HCT116 (cell line): ENCODE measurements at regions not wholly inside any gene's neighbourhood (a gene's known extent, or its start where the extent isn't known, plus 50 kb on each side); places are given as distances from the start of the nearest gene placed in this dataset.

Source experiments
- ATAC-seq: fragments of 200-7000 bp; cut with Tn5 transposase; 2 replicates; pipeline ENCODE4 v1.9.1; 2020; ENCODE audit warnings: mild to moderate bottlenecking, moderate library complexity
- BruUV-seq: library from RNA; stranded (reverse); fragments of 400-500 nt; replicated peaks from 2 replicates; lab custom pipeline; 2021; lab: Mats Ljungman, UMichigan
- CTCF ChIA-PET: fragments of 300-600 bp; sonication (Branson Sonifier 250); formaldehyde crosslinking; loops from one replicate; lab custom pipeline; 2021; ENCODE audit warnings: antibody characterized with exemption; lab: Charles Lee
- POLR2A ChIA-PET: fragments of 300-600, 350-600 bp; sonication (Branson Sonifier 250); formaldehyde crosslinking; loops from one replicate; lab custom pipeline; 2021; ENCODE audit warnings: antibody characterized with exemption; lab: Charles Lee
- RAD21 ChIA-PET, 2 experiments: fragments of 300-600 bp; sonication (Branson Sonifier 250); formaldehyde crosslinking; loops; one replicate each; lab custom pipeline; 2023; ENCODE audit warnings: low total read pairs in 2 of 2; ENCODE audit not compliant: uncharacterized antibody in 2 of 2, unreplicated experiment in 2 of 2, low non-redundant PET in 1 of 2; lab: Charles Lee
- DNase-seq: peaks from one replicate; pipeline ENCODE4 v3.0.0-alpha.2; 2010; ENCODE audit warnings: low read depth, low spot score
- H2AFZ ChIP-seq: fragments of 200-600 bp; shearing (Covaris generic), sonication (generic); 2 replicates; pipeline ENCODE4 v1.6.1; 2017; ENCODE audit warnings: low read depth, mixed run types, mixed read lengths, antibody characterized with exemption, low read length; ENCODE audit not compliant: poor library complexity, severe bottlenecking
- H3K27ac ChIP-seq: 2 replicates; pipeline ENCODE4 v1.5.1; 2012; ENCODE audit warnings: low read depth, low read length
- H3K27me3 ChIP-seq: fragments of 200-600 bp; sonication (generic); 2 replicates; pipeline ENCODE4 v1.6.1; 2016; ENCODE audit warnings: mixed run types, low read length, mixed read lengths; ENCODE audit not compliant: insufficient read depth
- H3K36me3 ChIP-seq, 2 experiments: fragments of 200-500 bp in 1 of 2; fragments of 200-600 bp in 1 of 2; sonication (Bioruptor generic) in 1 of 2; sonication (generic) in 1 of 2; 2 replicates each; pipeline versions ENCODE4 v1.5.1 to v1.6.1; 2014 to 2016; ENCODE audit warnings: low read length in 2 of 2, inconsistent platforms in 1 of 2, mixed read lengths in 1 of 2, mixed run types in 1 of 2; ENCODE audit not compliant: insufficient read depth in 2 of 2, control insufficient read depth in 1 of 2
- H3K4me1 ChIP-seq, 2 experiments: fragments of 200-600 bp in 1 of 2; sonication (generic) in 1 of 2; 2 replicates each; pipeline versions ENCODE4 v1.5.1 to v1.6.1; 2012 to 2017; ENCODE audit warnings: low read length in 2 of 2, inconsistent platforms in 1 of 2, mild to moderate bottlenecking in 1 of 2, mixed read lengths in 1 of 2, mixed run types in 1 of 2, moderate library complexity in 1 of 2; ENCODE audit not compliant: insufficient read depth in 2 of 2, control insufficient read depth in 1 of 2
- H3K4me2 ChIP-seq: fragments of 200-600 bp; sonication (generic); 2 replicates; pipeline ENCODE4 v1.6.1; 2017; ENCODE audit warnings: mixed run types, low read length, mixed read lengths
- H3K4me3 ChIP-seq, 2 experiments: fragments of 200-600 bp in 1 of 2; sonication (generic) in 1 of 2; replicated peaks in 1 of 2; 2 replicates each; pipeline ENCODE4 v1.5.1; 2011 to 2016; ENCODE audit warnings: low read length in 2 of 2, control low read depth in 1 of 2, low read depth in 1 of 2, mild to moderate bottlenecking in 1 of 2, mixed read lengths in 1 of 2, mixed run types in 1 of 2
- H3K79me2 ChIP-seq: fragments of 200-600 bp; sonication (generic); 2 replicates; pipeline ENCODE4 v1.6.1; 2017; ENCODE audit warnings: mild to moderate bottlenecking, mixed run types, low read length, moderate library complexity, mixed read lengths; ENCODE audit not compliant: insufficient read depth
- H3K9ac ChIP-seq: fragments of 200-600 bp; sonication (generic); 2 replicates; pipeline ENCODE4 v1.6.1; 2016; ENCODE audit warnings: low read length, mixed read lengths
- H3K9me2 ChIP-seq: fragments of 200-600 bp; sonication (generic), shearing (Covaris generic); 2 replicates; pipeline ENCODE4 v1.6.1; 2017; ENCODE audit warnings: mixed run types, mild to moderate bottlenecking, moderate library complexity; ENCODE audit not compliant: insufficient read depth
- H3K9me3 ChIP-seq, 2 experiments: fragments of 200-500 bp in 1 of 2; fragments of 200-600 bp in 1 of 2; sonication (Bioruptor generic) in 1 of 2; sonication (generic) in 1 of 2; 2 replicates each; pipeline ENCODE4 v1.6.1; 2014 to 2017; ENCODE audit warnings: low read length in 2 of 2, mixed read lengths in 2 of 2, inconsistent platforms in 1 of 2, low read depth in 1 of 2, mild to moderate bottlenecking in 1 of 2, mixed run types in 1 of 2, moderate library complexity in 1 of 2; ENCODE audit not compliant: control insufficient read depth in 1 of 2, insufficient read depth in 1 of 2
- H4K20me1 ChIP-seq: fragments of 200-600 bp; sonication (generic), shearing (Covaris generic); 2 replicates; pipeline ENCODE4 v1.6.1; 2017; ENCODE audit warnings: mixed run types, mild to moderate bottlenecking, moderate library complexity; ENCODE audit not compliant: insufficient read depth
- ATF3 ChIP-seq: IDR thresholded peaks from 2 replicates; pipeline ENCODE4 v1.6.1; 2012
- CBX3 ChIP-seq: IDR thresholded peaks from 2 replicates; pipeline ENCODE4 v1.6.1; 2012; ENCODE audit warnings: low read depth
- EGR1 ChIP-seq: IDR thresholded peaks from 2 replicates; pipeline ENCODE4 v1.6.1; 2012; ENCODE audit warnings: low read depth
- EZH2 ChIP-seq: fragments of 200-600 bp; sonication (generic); IDR thresholded peaks from 2 replicates; pipeline ENCODE4 v1.6.1; 2017; ENCODE audit warnings: antibody characterized with exemption, mixed run types
- JUND ChIP-seq: IDR thresholded peaks from 2 replicates; pipeline ENCODE4 v1.6.1; 2012
- MAX ChIP-seq: IDR thresholded peaks from 2 replicates; pipeline ENCODE4 v1.6.1; 2012
- POLR2A ChIP-seq: IDR thresholded peaks from 2 replicates; pipeline ENCODE4 v1.7.0; 2011; ENCODE audit warnings: borderline replicate concordance; ENCODE audit not compliant: insufficient read depth, insufficient read length; ENCODE audit errors: extremely low read depth
- RAD21 ChIP-seq: IDR thresholded peaks from 2 replicates; pipeline ENCODE4 v1.6.1; 2012; ENCODE audit warnings: low read depth, mild to moderate bottlenecking
- REST ChIP-seq: IDR thresholded peaks from 2 replicates; pipeline ENCODE4 v1.6.1; 2012; ENCODE audit warnings: low read depth
- SP1 ChIP-seq: IDR thresholded peaks from 2 replicates; pipeline ENCODE4 v1.6.1; 2012; ENCODE audit warnings: low read depth
- TCF7L2 ChIP-seq: IDR thresholded peaks from 2 replicates; pipeline ENCODE4 v1.7.0; 2011; ENCODE audit warnings: borderline replicate concordance, inconsistent platforms; ENCODE audit not compliant: insufficient read depth, insufficient read length; ENCODE audit errors: extremely low read depth
- YY1 ChIP-seq: IDR thresholded peaks from 2 replicates; pipeline ENCODE4 v1.6.1; 2011; ENCODE audit warnings: low read length, low read depth, moderate library complexity, mild to moderate bottlenecking; ENCODE audit not compliant: insufficient replicate concordance; ENCODE audit errors: extremely low read depth
- ZNF274 ChIP-seq: fragments of 200-500 bp; sonication (Bioruptor generic); IDR thresholded peaks from 2 replicates; pipeline ENCODE4 v1.6.1; 2014; ENCODE audit warnings: mild to moderate bottlenecking, low read depth, low read length, inconsistent platforms
- intact Hi-C: fragments of 100-400 bp; cut with micrococcal nuclease; formaldehyde crosslinking; loops from 2 replicates; pipeline ENCODE4 v1.10.0; 2022

GRCh38 chr3:89617706-89618105, 510.3 kb downstream of the EPHA3 start:
- Histone ChIP-seq H4K20me1 (no peaks in the 10 kb centered on the region), H3K79me2 (no peaks in the 10 kb centered on the region), H3K9ac (no peak overlapping the region), H2AFZ (no peak overlapping the region), H3K27ac (no peak overlapping the region), H3K36me3 (no peaks in the 10 kb centered on the region), H3K4me2 (no peak overlapping the region), H3K4me1 (no peaks in the 10 kb centered on the region), H3K9me3 (peaks cover 9 to 26% of the 10 kb centered on the region in 2 experiments; a peak in 2 of 4 replicates), H3K27me3 (no peaks in the 10 kb centered on the region), H3K9me2 (no peaks in the 10 kb centered on the region), H3K4me3 (no peak overlapping the region)
- POLR2A ChIA-PET = no interaction called here
- DNase-seq (no peak), ATAC-seq (no peak)
- TF ChIP-seq TCF7L2 = no peak
- TF ChIP-seq ATF3 = no peak
- TF ChIP-seq YY1 = no peak
- no peak for TF ChIP-seq SP1
- RAD21 ChIA-PET = no interaction called here
- CTCF ChIA-PET = no interaction called here
- intact Hi-C loops = no loop called here
- no TSS peak for BruUV-seq

GRCh38 chr3:89619263-89619662, 511.8 kb downstream of the EPHA3 start:
- POLR2A ChIA-PET = no interaction called here

More at GRCh38 chr3:89619263-89619662, 511.8 kb downstream of the EPHA3 start:
- no peak overlapping the region for H2AFZ ChIP-seq
- intact Hi-C loops = no loop called here
- no peaks in the 10 kb centered on the region for H3K36me3 ChIP-seq
- H3K27me3 ChIP-seq = no peaks in the 10 kb centered on the region
- H4K20me1 ChIP-seq = no peaks in the 10 kb centered on the region
- H3K9me2 ChIP-seq = no peaks in the 10 kb centered on the region
- BruUV-seq = no TSS peak
- no peak overlapping the region for H3K4me2 ChIP-seq
- no peak for DNase-seq
- H3K4me1 ChIP-seq = no peaks in the 10 kb centered on the region
- ChIA-PET RAD21 (no interaction called here), CTCF (no interaction called here)
- no peak overlapping the region for H3K9ac ChIP-seq
- no peak overlapping the region for H3K4me3 ChIP-seq
- no peak for ATAC-seq
- TF ChIP-seq ZNF274 (no peak), YY1 (no peak), REST (no peak), EGR1 (no peak), POLR2A (no peak), MAX (no peak), JUND (no peak), RAD21 (no peak), CBX3 (no peak), EZH2 (no peak)
- no peaks in the 10 kb centered on the region for H3K79me2 ChIP-seq
- H3K27ac ChIP-seq = no peak overlapping the region
- peaks cover 3 to 13% of the 10 kb centered on the region in 2 experiments; a peak in 2 of 4 replicates for H3K9me3 ChIP-seq
